ENCODE measurements at regions not wholly inside any gene's neighbourhood (a gene's known extent, or its start where the extent isn't known, plus 50 kb on each side); places are given as distances from the start of the nearest gene placed in this dataset.

GRCh38 chr2:120509991-120510735, 164.2 kb downstream of the INHBB start:
- H3K27ac ChIP-seq: no peak overlapping the region
- DNase-seq (ENCODE audit: low spot score in 2 of 2): no peak
- TF ChIP-seq CTCF (IDR thresholded peaks at IDR 0.05): no peak
- H3K27me3 ChIP-seq: no peaks in the 10 kb centered on the region
- peaks cover 0 to 7% of the 10 kb centered on the region in 2 donors for H3K4me1 ChIP-seq
- H3K9me3 ChIP-seq: no peaks in the 10 kb centered on the region
- no peak overlapping the region for H3K4me3 ChIP-seq
- no peaks in the 10 kb centered on the region for H3K36me3 ChIP-seq
- intact Hi-C loops (cut with DNase I): loop anchor here (5.0 kb wide), 1 partner anchor 162 kb away; no protein-coding TSS in a partner anchor

- intact Hi-C loops (cut with DNase I): loop anchor here (5.0 kb wide), 1 partner anchor 161 kb away; no protein-coding TSS in a partner anchor
- no peaks in the 10 kb centered on the region for H3K9me3 ChIP-seq
- no peak overlapping the region for H3K27ac ChIP-seq
- H3K4me3 ChIP-seq: no peak overlapping the region
- H3K27me3 ChIP-seq: no peaks in the 10 kb centered on the region
- no peak for TF ChIP-seq CTCF (IDR thresholded peaks at IDR 0.05)
- H3K36me3 ChIP-seq: no peaks in the 10 kb centered on the region
- DNase-seq (ENCODE audit: low spot score in 2 of 2): no peak
- H3K4me1 ChIP-seq: peaks cover 0 to 7% of the 10 kb centered on the region in 2 donors
These were observed 164.9 kb downstream of the INHBB start for GRCh38 chr2:120510751-120511395.

DNA sequence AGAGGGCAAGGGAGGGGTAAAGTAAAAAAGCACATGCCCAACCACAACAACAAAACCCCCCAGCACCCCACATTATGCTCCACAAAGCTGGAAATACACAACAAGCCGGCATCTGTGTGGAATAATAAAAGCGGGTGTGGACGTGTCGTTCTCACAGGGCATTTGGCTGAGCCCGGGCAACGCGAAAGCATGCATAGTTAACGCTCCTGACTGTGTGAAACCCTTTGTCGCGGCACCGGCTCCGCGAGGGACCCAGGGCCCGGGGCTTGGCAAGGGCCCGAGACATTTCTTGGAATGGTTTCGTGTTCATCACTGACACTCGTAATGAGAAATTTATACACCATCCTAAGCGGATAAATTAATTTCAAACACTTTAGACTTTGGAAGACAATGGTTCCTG, 165.6 kb downstream of the INHBB start:
- Histone ChIP-seq H3K4me1 (peaks cover 0 to 7% of the 10 kb centered on the region in 2 donors), H3K9me3 (no peaks in the 10 kb centered on the region), H3K27me3 (no peaks in the 10 kb centered on the region), H3K4me3 (no peak overlapping the region), H3K27ac (no peak overlapping the region), H3K36me3 (no peaks in the 10 kb centered on the region)
- no peak for TF ChIP-seq CTCF (IDR thresholded peaks at IDR 0.05)
- DNase-seq (ENCODE audit: low spot score in 2 of 2): no peak
- intact Hi-C loops (cut with DNase I): loop anchor here (5.0 kb wide), 1 partner anchor 161 kb away; no protein-coding TSS in a partner anchor

DNA sequence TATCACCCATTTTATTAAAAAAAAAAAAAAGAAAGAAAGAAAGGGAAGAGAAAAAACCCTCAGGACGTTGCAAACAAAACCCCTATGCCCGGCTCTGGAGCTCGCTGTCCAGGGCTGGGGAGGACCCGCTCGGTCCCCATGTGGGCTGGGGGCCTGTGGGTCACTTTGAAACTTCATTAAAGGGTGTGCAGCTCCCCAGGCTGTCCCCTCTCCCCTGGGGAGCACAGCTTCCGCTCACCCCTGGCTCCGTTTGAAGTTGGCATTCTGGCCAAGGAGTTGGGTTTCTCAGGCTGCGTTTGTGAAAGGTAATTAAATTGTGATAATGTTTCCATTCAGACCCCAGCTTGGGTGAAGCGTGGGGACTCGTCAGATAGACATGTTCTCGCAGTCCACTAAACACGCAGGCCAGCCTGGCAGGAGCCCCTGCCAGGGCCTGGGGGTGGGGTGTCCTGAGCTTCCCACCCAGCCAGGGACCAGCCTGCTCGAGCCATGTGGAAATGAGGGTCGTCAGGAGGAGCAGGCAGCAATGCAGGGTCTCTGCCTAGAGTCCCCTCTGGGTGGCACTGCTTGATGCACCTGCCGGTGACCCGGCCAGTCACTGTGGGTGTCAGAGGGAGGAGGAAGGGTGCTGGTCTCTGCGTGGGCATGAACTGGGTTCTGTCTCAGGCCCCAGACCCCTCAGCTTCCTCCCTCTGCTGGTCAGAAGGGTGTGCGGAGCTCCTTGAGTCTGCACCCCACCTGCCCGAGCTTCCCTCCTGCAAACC, 166.2 kb downstream of the INHBB start:
- intact Hi-C loops (cut with DNase I): loop anchor here (5.0 kb wide), 1 partner anchor 160 kb away; no protein-coding TSS in a partner anchor
- Histone ChIP-seq H3K4me1 (peaks cover 0 to 7% of the 10 kb centered on the region in 2 donors), H3K4me3 (no peak overlapping the region), H3K27me3 (no peaks in the 10 kb centered on the region), H3K27ac (no peak overlapping the region), H3K9me3 (no peaks in the 10 kb centered on the region), H3K36me3 (no peaks in the 10 kb centered on the region)
- no peak for TF ChIP-seq CTCF (IDR thresholded peaks at IDR 0.05)
- no peak for DNase-seq (ENCODE audit: low spot score in 2 of 2)

- intact Hi-C loops (cut with DNase I): loop anchor here (5.0 kb wide), 1 partner anchor 158 kb away; no protein-coding TSS in a partner anchor
- no peaks in the 10 kb centered on the region for H3K27me3 ChIP-seq
- DNase-seq (ENCODE audit: low spot score in 2 of 2): no peak
- H3K4me1 ChIP-seq: peaks cover 0 to 3% of the 10 kb centered on the region in 2 donors
- no peak for TF ChIP-seq CTCF (IDR thresholded peaks at IDR 0.05)
- no peak overlapping the region for H3K27ac ChIP-seq
- H3K36me3 ChIP-seq: no peaks in the 10 kb centered on the region
- no peak overlapping the region for H3K4me3 ChIP-seq
- H3K9me3 ChIP-seq: no peaks in the 10 kb centered on the region
These were observed 167.9 kb downstream of the INHBB start for GRCh38 chr2:120513776-120514357.

Measured in ascending aorta (tissue), 2 donors.